Activated naive CD4-positive, alpha-beta T cell treated with anti-CD3 and anti-CD28 coated beads, Interleukin-2, amount 50 U/mL, for 72 hours (primary cell): ENCODE measurements at regions not wholly inside any gene's neighbourhood (a gene's known extent, or its start where the extent isn't known, plus 50 kb on each side); places are given as distances from the start of the nearest gene placed in this dataset.

Experiments used
- ATAC-seq, 2 donors: fragments of 150-1000 bp; cut with Tn5 transposase; 2 replicates each; pipeline ENCODE4 v1.10.0; 2021; ENCODE audit warnings: mild to moderate bottlenecking in 2 of 2, moderate library complexity in 2 of 2
- DNase-seq, 2 donors: peaks; one replicate each; pipeline ENCODE4 v3.0.0; 2021 to 2022; ENCODE audit warnings: low spot score in 2 of 2
- H3K27ac Mint-ChIP-seq, 2 donors: one replicate each; pipeline ENCODE4 v1.8.0; 2022; ENCODE audit warnings: mild to moderate bottlenecking in 2 of 2, mixed read lengths in 2 of 2
- H3K36me3 Mint-ChIP-seq, 2 donors: one replicate each; pipeline ENCODE4 v1.8.0; 2022; ENCODE audit warnings: mixed read lengths in 2 of 2
- H3K9me3 Mint-ChIP-seq, 2 donors: one replicate each; pipeline ENCODE4 v1.8.0; 2022; ENCODE audit warnings: mixed read lengths in 2 of 2

DNA sequence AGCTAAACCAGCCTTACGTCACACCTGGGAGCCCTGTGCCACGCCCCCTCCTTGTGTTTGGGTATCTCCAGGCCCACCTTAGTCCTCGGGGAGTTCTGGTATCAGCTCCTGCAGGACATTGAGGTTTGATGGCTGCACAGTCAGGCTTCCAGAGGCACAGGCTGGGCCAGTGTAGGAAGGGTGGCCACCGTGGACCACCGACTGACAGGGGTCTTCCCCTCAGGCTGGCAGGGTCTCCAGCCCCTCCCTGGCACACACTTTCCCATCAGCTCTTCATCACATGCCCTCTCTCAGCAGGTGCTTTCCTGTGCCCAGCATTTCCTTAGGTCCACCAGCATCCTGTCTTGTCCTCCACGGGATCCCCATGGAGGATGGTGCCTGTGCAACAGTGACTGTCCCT, 413.1 kb downstream of the TCERG1L start:
- H3K36me3 Mint-ChIP-seq, result no peaks in the 10 kb centered on the region
- no peak overlapping the region for H3K27ac Mint-ChIP-seq
- no peaks in the 10 kb centered on the region for H3K9me3 Mint-ChIP-seq
- ATAC-seq (no peak), DNase-seq (no peak)

DNA sequence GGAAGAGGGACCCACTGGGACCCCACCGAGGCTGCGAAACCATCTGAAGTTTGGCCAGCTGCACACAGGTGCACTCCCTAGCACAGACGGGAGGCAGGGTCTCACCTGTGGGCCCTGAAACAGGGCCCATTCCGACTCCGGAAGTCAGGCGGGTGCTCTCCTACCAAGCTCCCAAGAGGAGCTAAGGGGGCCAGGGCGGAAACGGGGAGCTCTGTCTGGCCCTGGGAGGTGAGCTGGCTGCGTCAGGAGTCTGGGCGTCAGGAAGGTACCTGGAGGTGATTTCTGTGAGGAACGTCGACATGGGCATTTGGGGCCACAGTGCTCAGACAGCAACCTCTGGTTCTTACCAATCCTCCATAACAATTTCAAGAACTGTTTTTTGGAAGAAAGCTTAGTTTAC, 411.7 kb downstream of the TCERG1L start:
- H3K27ac Mint-ChIP-seq, result no peak overlapping the region
- H3K9me3 Mint-ChIP-seq, result no peaks in the 10 kb centered on the region
- DNase-seq, result no peak
- H3K36me3 Mint-ChIP-seq, result no peaks in the 10 kb centered on the region
- no peak for ATAC-seq

DNA sequence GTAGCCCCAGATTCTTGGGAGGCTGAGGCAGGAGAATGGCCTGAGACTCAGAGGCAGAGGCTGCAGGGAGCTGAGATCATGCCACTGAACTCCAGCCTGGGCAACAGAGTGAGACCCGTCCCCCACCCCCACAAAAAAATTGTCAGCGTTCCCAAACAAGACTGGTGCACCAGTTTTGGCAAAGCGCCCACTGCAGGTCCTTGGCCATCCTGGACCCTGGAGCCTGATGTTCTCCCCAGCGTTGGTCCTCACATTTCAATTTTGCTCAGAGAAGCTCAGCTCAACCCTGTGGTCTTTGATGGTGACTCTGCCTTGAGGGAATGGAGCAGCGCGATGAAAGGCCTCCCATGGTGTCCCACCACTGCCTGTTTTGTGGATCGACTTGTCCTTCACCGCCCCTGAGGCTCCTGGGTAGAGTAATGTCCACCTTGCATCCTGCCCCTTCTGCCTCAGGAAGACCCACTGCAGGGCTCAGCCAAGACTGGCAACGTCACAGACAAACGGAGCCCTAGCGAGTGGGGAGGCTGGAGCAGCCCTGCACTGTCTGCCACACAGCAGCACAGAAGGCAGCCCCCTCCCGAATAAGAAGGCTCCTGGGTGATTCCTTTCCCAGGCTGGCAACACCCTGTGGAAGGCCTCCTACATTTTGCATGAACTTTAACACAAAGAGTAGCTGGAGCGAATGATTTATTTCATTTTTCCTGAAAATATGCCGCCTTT, 410.9 kb downstream of the TCERG1L start:
- ATAC-seq, result no peak
- Mint-ChIP-seq H3K9me3 (no peaks in the 10 kb centered on the region), H3K27ac (no peak overlapping the region), H3K36me3 (no peaks in the 10 kb centered on the region)
- DNase-seq, result no peak

DNA sequence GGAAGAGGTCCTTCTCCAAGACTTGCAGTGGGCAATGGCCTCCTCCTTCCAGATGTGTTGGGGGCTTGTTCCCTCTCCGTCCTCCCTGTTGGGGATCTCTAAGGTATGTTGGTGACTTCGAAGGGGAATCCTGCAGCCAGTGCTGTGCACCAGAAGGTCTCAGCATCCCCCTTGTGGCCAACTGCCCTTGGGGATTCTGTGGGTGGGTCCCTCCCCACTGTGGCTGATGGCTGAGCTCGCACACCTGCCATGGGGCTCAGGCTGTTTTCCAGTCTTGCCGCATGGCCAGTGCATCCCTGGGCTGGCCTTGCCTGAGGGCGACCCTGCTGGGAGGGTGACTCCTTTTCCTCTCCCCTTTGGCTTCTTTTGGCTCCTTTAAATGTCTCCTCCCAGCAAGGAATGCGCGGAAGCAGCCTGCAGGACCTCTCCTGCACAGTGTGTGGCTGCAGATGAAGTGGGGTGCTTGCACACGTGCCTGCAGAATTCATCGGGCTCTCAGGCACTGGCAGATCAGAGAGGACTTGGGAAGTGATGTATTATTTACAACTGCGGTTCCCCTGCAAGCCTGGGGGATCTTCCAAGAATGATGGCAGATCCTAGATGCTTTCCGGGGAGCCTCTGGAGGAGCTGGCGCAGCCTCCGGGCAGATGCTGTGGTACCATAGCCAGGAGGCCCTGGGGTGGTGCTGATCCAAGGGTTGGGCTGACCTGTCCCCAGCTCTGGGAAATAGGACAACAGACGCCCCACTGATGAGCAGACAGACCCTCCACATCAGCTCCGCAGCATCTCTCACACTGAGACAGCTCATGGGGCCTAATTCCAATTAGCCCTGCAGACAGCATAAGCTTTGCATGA, 410.0 kb downstream of the TCERG1L start:
- Mint-ChIP-seq H3K36me3 (no peaks in the 10 kb centered on the region), H3K9me3 (no peaks in the 10 kb centered on the region), H3K27ac (no peak overlapping the region)
- no peak for DNase-seq
- no peak for ATAC-seq

DNA sequence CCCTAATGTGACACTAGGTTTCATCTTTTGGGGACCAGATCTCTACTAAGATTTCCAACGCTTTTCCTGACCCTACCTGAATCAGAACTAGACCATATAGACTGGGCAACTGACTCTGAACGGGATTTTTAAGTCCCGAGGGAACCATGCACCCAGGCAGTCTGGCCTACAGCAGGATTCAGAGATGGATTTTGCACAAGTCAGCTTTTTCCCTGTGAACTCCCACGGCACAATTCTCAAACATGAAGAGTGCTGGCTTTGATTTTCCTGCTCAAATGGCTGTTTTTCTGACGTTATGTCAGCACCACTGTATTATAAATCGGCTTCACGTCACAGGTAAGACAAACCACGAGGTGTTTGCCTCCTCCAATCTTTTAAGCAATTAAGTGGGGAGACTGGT, 409.1 kb downstream of the TCERG1L start:
- ATAC-seq (no peak), DNase-seq (no peak)
- H3K36me3 Mint-ChIP-seq, result no peaks in the 10 kb centered on the region
- H3K27ac Mint-ChIP-seq, result no peak overlapping the region
- H3K9me3 Mint-ChIP-seq, result no peaks in the 10 kb centered on the region

DNA sequence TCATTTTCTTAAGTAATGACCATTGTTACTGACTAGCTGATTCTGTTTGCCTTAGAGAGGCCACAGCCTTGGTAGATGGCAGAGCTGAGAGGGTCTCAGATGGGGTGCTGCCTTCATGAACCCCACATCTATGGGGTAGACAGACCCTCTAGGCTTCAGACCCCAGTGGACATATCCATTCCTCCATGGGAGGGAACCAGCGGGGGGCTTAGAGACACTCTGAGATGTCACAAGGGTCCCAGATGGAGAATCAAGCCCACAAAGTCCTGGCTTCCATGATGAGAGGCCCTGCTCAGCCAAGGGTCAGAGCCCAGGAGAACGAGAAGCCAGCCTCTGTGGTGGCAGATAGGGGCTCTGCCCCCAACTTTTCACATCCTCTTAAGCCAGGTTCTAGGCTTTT, 408.6 kb downstream of the TCERG1L start:
- Mint-ChIP-seq H3K27ac (no peak overlapping the region), H3K36me3 (no peaks in the 10 kb centered on the region)

DNA sequence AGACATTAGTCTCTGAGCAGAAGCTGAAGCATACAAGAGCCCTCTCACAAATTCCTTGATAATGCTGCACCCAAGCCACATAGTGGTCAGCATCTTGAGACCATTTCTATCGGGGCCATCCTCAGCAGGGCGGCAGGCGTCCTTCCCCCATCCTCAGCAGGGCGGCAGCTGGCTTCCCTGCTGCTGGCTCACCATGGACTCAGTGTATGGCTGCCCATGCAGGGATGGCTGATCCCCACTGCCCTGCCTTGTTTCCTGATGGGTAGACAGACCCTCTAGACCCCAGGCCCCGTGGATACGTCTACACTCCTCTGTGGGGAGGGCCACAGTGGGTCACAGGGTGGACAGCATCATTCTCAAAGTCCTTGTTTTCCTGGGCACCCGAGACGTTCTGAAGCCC, 406.8 kb downstream of the TCERG1L start:
- no peak for DNase-seq
- H3K27ac Mint-ChIP-seq, result no peak overlapping the region
- ATAC-seq, result no peak
- no peaks in the 10 kb centered on the region for H3K9me3 Mint-ChIP-seq
- H3K36me3 Mint-ChIP-seq, result no peaks in the 10 kb centered on the region

More for the DNA sequence above, 408.6 kb downstream of the TCERG1L start:
- ATAC-seq, result no peak
- no peak for DNase-seq
- H3K9me3 Mint-ChIP-seq, result no peaks in the 10 kb centered on the region

DNA sequence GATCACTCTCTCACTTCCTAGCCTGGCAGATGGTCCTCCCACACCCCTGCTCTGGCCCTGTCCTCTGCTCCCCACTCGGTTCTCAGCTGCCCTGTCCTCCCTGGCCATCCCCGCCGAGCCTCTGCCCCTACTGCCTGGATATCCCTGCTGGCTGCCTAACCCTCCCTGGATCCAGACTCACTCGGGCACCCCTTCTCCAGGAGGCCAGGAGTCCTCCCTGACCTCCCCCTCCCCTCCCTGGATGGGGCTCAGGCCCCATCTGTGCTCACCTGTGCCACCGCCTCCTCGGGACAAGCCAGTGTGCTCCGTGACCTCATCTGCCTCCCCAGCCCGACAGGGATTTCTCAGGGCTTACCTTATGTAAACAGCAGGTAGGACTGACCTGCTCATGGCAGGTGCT, 406.1 kb downstream of the TCERG1L start:
- no peak for DNase-seq
- ATAC-seq, result no peak
- no peak overlapping the region for H3K27ac Mint-ChIP-seq
- no peaks in the 10 kb centered on the region for H3K36me3 Mint-ChIP-seq
- peaks cover 0 to 6% of the 10 kb centered on the region in 2 donors for H3K9me3 Mint-ChIP-seq

DNA sequence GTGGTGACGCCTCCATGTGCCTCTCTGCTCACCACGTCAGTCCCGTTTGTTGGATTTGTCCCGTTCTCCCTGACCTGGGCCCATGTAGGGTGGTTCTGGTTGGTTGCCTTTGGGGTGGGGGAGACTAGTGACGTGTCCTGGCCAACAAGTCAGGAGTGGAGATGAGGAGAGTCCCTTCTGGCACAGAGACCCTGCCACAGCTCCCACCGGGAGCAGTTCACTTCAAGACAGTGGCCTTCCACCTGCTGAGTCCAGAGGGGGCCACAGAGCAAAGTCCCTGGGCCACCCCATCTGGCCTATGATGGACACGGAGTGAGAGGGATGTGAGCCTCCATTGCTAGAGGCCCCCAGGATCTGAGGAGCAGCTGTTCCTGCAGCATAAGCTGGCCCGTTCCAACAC, 405.6 kb downstream of the TCERG1L start:
- DNase-seq (no peak), ATAC-seq (no peak)
- Mint-ChIP-seq H3K36me3 (no peaks in the 10 kb centered on the region), H3K9me3 (peaks cover 0 to 6% of the 10 kb centered on the region in 2 donors), H3K27ac (no peak overlapping the region)

DNA sequence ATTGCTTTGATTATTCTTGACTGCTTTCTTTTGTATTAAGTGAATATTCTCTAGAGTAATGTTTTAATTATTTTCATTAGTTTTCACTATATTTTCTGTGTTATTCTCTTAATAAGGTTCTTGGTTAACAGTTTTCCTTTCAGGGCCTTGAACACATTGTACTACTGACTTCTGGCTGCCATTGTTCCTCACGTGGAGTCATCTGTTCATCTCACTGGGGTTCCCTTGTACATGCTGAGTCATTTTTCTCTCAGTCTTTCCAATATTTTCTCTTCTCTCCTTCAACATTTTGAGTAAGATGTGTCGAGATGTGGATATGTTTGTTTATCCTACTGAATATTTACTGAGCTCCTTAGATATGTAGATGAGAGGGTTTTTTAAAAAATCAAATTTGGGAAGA, 400.7 kb downstream of the TCERG1L start:
- no peak overlapping the region for H3K27ac Mint-ChIP-seq
- H3K9me3 Mint-ChIP-seq, result peaks cover 16 to 22% of the 10 kb centered on the region in 2 donors
- ATAC-seq (no peak), DNase-seq (no peak)
- peaks cover 6 to 23% of the 10 kb centered on the region in 2 donors for H3K36me3 Mint-ChIP-seq

DNA sequence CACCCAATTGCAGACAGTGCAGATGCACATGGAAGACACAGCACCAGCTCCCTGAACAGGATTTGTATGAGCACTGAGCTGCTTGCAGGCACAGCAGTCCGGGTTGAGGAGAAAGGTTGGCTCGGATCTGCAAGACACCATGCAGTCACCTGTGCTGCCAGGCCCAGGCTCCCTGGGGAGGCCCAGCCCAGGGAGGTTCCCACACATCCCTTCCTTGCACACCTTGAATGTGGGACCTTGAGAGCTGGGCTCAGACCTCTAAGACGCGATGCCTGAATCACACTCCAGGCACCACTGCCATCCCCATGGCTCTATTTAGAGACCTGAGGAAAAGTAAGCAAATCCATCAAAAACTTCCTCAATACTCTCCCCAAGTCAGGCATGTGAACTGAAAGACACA, 397.7 kb downstream of the TCERG1L start:
- ATAC-seq (no peak), DNase-seq (no peak)
- Mint-ChIP-seq H3K9me3 (peaks cover 16 to 25% of the 10 kb centered on the region in 2 donors), H3K27ac (no peak overlapping the region), H3K36me3 (peaks cover 6 to 23% of the 10 kb centered on the region in 2 donors)

DNA sequence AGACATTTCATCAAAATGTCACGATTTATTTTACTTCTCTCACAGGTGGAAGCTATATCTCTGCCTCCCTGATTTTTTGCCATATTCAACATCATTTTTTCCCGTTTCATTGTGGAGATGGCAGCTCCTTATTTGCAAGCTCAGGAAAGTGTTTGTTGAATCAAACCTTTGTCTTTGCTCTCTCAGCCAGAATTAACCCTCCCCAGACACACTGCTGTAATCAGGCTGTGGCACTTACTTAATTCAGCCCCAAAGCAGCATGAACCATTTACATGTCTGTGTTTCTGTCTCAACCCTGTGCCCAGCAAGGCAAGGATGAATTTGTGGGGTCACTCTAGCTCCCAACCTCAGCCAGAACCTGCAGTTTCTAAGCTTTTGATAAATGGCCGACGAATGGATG, 397.2 kb downstream of the TCERG1L start:
- DNase-seq (no peak), ATAC-seq (no peak)
- peaks cover 6 to 23% of the 10 kb centered on the region in 2 donors for H3K36me3 Mint-ChIP-seq
- H3K27ac Mint-ChIP-seq, result no peak overlapping the region
- peaks cover 16 to 25% of the 10 kb centered on the region in 2 donors for H3K9me3 Mint-ChIP-seq

DNA sequence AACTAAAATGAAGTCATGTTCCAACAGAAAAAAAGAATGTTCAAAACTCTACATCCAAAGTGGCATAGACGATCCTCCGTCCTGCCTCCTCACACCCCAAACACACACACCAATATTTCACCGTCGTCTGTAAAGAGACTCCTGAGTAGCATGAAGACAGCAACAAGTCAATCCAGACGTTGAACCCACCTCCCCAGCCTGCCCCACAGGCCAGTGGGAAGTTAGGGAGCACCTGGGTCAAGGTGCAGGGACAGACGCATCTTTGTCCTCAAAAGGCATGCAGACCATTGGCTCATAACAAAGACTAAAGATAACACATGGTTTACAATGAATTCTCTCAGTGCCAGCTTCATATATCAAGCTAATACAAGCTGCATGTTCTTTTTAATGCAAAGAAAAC, 396.5 kb downstream of the TCERG1L start:
- no peak for ATAC-seq
- DNase-seq, result no peak
- H3K27ac Mint-ChIP-seq, result no peak overlapping the region
- peaks cover 6 to 23% of the 10 kb centered on the region in 2 donors for H3K36me3 Mint-ChIP-seq
- H3K9me3 Mint-ChIP-seq, result peaks cover 16 to 23% of the 10 kb centered on the region in 2 donors

DNA sequence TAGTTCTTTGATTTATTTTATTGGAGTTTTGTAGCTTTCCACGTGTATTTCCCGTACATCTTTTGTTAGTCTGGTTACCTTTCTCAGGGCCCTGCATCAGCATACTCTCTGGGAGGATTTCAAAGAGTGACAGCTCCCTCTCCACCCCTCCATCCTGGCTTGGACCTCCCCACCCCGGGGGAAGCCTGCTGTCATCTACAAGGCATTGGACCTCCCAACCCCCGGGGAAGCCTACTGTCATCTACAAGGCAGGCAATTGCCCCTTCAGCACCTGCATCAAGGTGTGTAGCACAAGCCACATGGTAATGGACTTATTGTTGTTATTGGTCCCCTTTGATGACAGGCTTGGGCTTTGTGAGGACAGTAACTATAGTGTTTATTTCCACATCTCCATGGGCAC, 390.1 kb downstream of the TCERG1L start:
- no peak for ATAC-seq
- Mint-ChIP-seq H3K36me3 (no peaks in the 10 kb centered on the region), H3K9me3 (peaks cover 0 to 4% of the 10 kb centered on the region in 2 donors), H3K27ac (no peak overlapping the region)
- DNase-seq, result no peak

DNA sequence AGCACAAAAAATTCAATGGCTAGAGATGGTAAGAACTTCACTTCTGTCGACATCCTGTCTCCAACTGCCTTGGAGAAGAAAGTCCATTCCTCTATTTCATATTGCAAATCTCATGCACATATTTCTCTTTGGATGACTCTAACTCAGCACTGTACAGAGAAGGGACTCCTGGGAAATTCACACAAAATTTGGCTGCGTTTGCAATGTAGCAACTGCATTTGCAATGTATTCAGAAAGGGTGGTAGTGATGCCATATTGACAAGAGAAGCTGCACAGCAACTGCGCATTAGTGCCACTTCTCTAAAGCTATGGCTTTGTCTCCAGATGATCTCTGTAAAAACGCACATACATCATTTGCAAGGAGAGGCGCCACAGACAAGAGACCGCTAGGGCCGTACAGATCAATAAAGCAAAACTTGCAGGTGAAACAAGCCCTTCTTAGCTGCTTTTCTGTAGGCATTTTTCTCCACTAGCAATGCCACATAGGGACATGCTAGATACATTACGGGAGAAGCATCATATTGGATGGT, 389.5 kb downstream of the TCERG1L start:
- H3K9me3 Mint-ChIP-seq, result no peaks in the 10 kb centered on the region
- no peaks in the 10 kb centered on the region for H3K36me3 Mint-ChIP-seq
- H3K27ac Mint-ChIP-seq, result no peak overlapping the region

DNA sequence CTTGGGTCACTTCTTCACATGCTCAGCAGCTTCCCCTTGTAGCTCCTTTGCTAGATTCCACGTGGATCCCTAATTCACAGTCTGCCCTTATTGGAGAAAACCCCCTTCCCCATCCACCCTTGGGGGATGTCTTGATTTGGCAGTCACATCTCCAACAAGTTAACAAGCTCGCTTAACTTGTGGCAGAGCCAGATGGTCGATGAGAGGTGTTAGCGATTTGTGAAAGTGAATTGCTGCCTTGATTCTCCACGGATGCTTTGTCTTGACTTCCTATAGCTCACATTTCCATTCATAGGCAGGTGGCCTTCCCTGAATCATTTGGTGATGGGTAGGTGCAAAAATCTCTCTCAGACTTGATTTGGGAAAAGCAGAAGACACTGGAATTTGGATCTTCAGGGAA, 387.9 kb downstream of the TCERG1L start:
- Mint-ChIP-seq H3K27ac (no peak overlapping the region), H3K36me3 (no peaks in the 10 kb centered on the region), H3K9me3 (no peaks in the 10 kb centered on the region)
- ATAC-seq (no peak), DNase-seq (no peak)

More for the DNA sequence above, 389.5 kb downstream of the TCERG1L start:
- no peak for DNase-seq
- ATAC-seq, result no peak

DNA sequence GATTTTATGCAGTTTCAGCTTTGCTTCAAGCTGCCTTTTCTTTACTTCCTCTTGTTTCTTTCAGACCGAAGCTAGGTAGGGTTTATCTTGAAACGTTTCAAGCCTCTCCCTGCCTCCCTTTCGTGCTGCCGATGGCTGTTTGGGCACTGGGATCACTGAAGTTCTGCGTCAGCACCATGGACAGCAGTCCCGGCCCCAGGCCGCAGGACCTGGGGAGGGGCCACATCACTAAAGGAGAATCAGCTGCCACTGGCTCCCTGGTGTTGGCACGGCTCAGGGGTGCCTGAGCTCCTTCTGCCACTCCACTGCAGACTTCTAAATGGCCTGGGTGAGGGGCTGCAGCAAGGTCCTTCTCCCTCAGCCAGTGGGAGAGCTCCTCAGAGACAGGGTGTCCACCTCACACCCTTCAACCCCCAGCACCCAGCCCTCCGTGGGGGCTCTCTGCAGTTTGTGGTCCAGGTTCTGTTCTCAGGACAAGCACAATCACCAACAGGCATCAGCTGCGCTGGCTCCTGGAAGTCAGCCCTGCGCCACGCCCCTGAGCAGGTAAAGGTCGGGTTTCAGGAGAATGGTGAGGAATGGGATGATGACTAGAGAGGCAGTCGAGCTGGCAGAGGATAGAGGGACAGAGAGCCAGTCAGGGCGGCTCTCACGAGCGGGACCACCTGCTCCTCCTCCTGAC, 387.2 kb downstream of the TCERG1L start:
- ATAC-seq, result no peak
- peak in 1 of 2 donors; percentile 18 for DNase-seq
- Mint-ChIP-seq H3K27ac (no peak overlapping the region), H3K9me3 (no peaks in the 10 kb centered on the region), H3K36me3 (no peaks in the 10 kb centered on the region)
